TTC549 (cell line): ENCODE measurements at regions not wholly inside any gene's neighbourhood (a gene's known extent, or its start where the extent isn't known, plus 50 kb on each side); places are given as distances from the start of the nearest gene placed in this dataset.

ENCODE experiments used
- FAIRE-seq: peaks from 2 replicates; lab custom pipeline; 2012; peaks lifted over from hg19 to GRCh38; lab: Jason Lieb, UNC

DNA sequence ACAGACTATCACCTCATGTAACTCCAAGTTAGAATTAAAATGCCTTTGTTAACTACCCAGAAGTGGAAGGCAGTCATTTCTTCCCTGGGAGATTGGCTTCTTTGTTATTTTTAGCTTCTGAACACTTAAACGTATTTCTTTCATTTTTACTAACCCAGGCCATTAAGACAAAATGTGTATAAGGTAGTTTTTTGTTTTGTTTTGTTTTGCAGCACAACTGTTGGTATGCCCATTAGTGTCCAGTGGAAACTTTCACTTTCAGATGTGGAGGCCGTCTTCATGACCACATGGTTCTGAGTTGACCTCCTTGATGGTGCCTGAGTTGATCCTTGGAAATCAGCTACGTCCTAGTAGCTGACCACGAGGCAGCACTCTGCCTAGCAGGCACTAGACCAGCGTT lies 264.6 kb upstream of the ZNF608 start:
- FAIRE-seq = no peak

DNA sequence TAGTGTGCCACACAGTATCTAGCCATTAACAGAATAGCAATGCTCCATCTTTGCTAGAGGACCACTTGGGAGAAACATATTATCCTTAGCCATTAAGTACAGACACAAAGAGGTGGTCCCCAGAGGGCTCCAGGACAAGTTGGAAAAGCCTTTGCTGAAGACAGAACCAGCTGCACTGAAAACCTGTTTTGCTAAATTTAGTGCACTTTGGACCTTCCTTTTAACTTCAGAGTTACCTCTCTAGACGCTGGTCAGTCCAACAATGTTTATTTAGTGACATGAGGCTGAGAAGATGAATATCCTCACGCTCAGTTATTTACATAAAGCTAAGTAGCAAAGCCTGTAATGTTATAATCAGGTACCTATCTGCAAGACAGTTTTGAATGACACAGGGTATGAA lies 265.0 kb upstream of the ZNF608 start:
- FAIRE-seq = no peak

DNA sequence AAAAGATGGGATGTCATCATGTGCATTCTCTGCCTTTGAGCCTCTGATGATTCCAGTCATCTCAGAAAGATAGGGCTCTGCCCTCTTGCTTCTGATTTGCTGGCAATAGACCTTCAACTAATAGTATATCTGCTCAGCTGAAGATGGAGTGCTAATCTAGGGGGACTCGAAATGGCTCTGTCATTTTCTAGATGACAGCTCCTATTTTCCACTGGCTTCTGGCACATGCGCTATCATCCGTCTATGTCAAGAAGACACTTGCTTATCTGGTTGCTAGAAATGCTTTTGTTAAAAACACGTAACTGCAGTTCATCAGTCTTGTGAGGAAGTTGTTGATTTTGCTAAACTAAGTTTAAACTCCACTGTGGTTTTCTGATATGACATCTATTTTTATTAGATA lies 265.5 kb upstream of the ZNF608 start:
- no peak for FAIRE-seq

DNA sequence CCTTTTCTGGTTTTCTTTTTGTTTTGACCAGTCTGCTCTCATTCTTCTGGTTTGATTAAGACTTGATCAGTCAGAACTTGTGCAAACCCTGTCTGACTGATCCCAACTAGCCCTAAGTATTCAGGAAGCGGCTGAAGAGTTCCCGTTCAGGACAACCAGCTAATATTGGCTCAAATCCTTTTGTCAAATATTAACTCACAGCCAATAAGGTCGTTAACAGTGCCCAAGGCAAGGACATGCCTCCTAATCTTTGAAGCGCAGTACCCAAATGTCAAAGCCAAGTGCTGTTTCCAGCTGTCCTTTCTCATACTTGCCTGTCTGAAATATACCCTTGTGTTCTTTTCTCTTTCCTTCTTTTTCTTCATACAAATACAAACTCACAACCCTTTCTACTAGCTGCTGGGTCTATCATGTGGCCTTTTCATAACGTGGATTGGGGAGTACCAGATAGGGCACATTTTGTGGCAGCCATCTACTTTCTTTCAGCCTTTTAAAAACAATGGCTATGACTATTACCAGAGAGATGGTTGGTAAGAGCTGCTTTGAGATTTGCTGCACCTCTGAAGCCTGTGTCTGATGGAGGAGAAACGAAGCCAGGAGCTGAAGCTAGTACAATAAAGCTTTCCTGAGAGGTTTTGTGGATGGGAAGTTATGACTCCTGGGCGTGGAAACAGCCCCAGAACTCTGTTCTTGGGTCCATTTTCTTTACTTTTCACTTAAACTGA lies 266.4 kb upstream of the ZNF608 start:
- no peak for FAIRE-seq

DNA sequence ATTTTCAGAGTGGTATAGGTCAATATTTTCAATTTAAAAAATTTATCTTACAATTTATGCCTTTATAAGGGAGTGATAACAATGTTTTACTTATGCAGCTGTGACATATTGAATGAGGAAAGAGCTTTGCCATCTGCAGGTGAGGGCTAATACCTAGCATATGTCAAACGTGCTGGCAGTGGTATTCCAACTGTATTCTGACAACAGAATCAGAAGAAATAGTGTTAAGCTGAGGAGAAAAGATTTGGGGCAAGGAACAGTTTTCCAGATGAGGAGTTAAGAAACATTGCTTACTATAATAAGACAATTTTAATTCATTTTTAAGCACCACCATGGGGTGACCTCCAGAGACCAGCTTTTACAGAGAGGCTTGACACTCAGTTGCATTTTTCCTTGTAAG lies 267.8 kb upstream of the ZNF608 start:
- FAIRE-seq = no peak

DNA sequence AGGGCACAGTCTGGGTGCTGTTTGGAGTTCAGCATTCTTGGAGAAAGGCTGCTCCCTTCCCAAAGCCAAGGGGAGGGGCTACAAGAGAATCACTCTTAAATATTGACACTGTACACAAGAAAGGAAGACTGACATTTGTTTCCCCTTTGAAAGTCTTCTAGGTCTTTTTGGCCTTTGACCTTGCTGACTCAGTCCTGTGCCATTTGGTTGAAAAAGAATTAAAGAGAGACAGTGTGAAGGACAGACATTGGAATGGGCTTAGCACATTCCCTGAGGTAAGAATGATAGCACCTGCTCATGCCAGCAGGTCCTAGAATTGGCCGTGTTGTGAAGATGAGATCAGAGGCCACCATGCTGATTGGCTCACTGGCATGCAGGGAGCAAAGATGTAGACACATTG lies 271.4 kb upstream of the ZNF608 start:
- FAIRE-seq = no peak

DNA sequence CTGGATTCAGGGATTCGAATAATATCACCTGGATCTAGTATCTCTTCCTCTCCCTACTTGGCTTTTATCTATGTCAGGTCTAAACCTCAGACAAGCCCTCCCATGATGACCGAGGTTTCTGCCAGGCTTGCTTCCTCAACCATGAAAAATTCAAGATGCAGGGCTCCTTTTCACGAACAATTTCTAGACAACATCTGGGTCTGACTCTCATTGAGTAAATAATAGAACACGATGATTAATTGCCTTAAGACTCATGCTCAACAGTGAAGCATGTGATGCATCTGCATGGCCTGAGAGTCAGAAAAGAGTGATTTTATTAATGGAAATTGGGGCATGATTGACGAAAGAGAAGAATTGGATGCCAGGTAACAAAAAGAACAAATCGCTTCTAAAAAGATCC lies 277.2 kb upstream of the ZNF608 start:
- FAIRE-seq = no peak

DNA sequence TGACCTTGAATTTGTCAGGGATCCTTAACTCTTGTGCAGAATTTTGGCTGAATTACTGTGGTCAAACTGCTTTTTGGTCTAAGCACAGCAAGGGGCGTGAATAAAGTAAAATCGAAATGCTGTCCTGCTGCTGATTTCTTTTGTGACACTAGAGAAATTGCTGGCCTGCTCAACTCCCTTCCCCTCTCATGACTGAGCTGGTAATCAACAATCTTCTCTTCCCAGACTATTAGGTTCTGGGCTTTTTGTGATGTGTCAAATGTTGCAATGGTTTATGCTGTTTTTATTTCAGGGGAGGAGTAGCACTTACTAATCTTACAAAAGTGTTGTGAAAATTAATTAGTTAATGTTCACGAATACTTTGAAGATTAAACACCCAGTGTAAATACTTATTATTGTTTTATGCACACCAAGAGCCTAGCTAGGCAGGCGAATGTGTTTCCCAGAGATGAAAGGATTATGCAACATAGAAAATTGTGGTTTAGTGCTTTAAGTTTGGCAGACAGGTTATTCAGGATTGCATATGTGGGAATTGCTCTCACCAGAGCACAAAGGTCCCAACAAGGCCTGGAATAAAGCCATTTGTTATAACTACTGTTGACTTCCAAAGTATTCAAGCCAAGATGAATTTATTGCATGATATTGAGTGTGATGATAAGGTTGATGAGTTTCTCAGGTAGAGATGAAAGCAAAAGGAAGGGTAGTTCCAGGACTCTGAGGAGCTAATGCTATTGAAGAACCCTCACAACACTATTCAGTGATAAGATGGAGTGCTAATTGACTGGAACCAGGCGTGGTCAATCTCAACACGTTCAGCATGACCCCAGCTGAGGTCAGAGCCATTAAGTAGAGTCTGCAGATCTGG lies 280.7 kb upstream of the ZNF608 start:
- no peak for FAIRE-seq

DNA sequence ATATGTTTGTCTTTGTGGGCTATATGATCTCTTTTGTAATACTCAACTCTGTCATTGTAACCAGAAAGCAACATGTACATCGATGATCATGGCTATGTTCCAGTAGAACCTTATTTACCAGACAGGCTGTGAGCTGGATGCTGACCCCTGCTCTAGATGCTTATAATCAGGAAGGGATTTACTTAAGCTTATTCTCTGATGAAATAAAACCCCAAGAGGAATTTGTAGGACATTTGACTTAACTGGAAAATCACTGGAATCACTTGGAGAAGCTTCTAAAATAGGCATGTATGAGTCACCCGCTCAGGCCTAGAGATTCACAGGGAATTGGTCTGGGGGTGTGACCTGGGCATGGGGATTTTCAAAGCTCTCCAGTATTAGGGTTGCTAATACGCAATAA lies 285.8 kb upstream of the ZNF608 start:
- no peak for FAIRE-seq

DNA sequence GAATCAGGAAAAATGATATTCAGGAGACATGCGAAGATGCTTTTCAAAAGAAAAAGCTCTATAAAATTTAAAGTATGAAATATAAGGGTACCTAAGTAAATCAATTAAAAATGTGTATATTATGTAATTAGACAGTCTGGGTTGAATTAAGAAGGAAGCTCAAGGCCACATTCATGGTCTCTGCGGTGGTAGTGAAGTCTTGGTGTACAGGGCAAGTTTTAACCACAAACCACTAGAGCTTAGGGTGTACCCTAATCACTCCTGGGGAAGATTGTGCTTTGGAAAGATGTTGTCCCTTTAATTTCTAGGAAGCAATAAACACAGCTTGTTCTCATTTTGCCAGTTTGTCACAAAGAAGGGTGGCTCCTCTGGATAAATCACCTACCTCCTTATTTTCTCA lies 287.2 kb upstream of the ZNF608 start:
- FAIRE-seq = no peak

DNA sequence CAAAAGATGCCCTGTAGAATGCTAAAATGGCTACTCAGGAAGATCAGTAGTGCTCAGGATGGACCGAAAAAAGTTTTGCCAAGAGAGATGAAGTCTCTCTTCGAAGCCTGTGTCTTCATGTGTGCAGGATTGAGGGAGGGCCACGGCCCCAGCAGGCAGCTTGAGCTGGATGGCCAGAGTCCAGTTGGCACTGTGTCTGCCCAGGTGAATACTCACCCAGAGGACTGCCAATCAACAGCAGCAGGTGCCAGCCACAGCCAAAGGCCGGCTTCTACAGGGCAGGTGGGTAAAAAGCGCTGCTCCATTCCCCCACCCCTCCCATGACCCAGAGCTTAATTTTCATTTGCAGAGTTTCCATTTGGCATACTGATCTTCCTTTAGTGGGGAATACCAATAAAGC lies 287.9 kb upstream of the ZNF608 start:
- FAIRE-seq = no peak

DNA sequence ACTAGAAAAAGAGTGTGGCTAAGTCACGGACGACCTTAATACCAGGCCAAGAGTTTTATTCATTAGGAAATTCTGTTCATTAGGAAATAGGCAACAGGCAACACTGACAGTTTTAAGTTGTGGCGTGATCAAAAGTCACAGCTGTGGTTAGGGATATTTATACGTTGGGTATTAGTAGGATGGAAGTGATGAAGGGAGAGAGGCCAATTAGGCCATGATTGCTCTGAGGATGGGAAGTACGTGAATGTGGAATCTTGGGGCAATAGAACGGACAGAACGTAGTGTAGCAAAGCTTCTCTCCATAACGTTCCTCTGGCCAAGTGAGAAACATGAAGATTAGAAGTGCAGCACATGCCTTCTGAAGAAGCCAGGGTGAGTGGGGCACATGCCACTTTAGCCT lies 290.1 kb upstream of the ZNF608 start:
- no peak for FAIRE-seq

DNA sequence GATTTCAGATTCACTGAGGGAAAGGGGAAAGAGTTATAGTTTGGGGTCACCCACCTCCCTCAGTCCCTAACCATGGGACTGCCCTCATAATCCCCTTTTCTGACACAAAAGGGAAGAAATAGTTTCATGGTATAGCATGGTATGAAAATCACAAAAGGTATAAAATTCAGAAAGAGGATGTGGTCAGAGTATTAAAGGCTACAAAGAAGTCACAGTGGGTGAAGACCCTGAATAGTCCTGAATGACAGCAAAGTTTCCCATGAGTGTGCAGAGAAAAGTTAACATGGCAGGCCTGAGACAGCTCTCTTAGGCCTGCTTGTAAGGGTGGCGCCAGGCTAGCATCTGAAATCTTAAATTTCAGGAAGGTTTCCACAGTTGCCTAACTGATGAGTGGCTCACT lies 290.6 kb upstream of the ZNF608 start:
- no peak for FAIRE-seq

DNA sequence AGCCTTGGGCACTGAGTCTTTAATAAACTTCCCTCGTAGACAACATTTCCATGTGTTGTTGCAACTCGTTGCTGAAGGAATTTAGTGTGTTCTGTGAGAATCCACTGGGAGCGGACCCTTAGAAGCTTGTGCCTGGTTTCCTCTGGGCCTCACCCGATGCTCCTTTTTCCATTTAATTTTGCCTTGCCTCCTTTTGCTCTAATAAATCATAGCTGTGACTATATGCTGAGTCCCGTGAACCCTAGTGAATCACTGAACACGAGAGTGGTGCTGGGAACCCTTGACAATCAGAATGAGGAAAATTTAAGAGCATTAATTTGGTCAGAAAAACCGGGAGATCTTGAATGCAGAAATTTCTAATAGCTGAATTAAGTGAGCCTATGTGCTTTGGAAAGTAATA lies 291.1 kb upstream of the ZNF608 start:
- FAIRE-seq = no peak

DNA sequence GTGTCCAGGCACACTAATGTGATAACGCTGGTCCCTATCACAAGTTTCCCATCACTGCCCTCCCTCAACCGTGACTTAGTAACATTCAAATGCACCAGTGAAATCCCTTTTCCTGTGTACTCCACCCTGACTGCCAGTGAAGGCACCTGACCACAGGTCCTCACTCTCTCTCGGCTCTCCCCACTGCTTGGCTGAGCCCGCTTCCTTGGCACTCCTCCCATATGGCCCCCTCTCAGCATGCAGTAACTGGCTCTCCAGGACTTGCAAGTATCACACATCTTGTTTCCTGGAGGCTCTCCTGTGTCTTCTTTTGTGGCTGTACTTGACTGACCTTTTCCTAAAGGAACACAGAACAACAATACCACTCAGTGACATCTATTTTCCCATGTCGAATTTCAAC lies 292.0 kb upstream of the ZNF608 start:
- no peak for FAIRE-seq

DNA sequence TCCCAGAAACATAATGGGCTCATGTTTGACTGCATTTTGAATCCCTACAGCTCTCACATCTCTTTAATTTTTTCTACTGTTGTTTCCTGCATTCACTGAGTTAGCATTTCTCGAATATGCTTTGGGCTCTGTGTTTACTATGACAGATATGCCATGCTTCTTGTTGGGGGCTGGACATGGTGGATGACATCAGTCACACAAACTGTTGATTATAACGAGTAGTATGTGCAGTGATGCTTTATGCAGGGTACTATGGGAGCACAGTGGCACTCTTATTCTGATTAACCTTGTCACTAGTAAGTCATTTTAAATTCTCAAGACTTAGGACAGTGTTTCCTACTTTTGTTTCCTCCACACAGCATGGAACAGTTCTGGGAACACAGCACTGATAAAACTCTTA lies 295.4 kb upstream of the ZNF608 start:
- FAIRE-seq = no peak

DNA sequence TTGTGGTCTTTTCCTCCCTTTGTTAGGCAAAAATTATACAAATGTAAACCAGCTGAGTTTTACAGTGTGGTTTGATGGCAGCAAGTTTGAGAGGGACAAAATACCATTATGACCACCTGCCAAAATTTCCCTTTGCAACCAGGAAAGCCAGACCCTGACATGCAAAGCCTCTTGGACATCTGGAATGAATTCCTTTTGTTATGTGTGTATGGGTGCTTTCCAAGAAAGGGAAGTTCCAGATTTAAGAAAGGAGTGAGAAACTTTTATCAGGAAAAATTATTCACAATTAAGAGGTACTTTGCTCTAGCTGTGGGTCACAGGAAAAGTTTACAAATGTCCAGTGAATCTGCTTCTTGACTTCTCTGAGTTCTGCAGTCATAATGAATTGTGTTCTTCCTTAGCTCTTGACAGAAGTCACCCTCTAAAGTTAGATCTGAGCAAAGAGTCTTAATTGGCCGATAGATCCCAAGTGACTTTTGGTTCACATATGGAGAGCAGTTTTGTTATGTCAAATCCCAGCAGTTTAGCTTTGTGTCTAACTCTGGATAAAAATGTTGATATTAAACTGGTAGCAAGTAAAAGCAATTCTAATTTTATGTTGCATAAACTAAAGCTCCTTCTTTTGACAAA lies 295.9 kb upstream of the ZNF608 start:
- FAIRE-seq = no peak

DNA sequence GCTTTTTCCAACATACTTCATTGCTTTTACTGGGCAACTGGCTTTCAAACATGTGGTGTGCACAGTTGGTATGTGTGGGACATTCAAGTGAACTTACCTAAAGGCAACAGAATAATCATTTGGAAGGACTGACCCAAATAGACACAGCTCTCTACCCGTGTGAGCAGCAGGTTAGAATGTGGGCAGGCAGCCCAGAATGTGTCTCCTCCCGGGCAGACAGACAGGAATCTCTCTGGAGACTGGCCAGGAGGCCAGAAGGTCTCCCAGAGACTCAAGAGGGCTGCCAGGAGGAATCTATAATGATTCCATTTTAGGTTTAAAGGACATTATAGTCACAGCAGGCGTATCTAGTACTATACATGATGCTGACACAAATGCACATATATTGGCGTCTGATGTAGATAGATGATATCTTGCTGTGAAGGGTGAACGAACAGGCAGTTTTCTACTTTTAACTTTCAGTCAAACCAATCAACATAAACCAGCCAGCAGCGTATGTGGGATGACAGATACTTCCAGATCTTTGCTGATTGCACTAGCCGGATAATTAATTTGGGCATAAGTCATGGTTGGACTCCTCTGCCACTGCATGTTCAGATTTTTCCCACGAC lies 297.4 kb upstream of the ZNF608 start:
- FAIRE-seq = no peak

DNA sequence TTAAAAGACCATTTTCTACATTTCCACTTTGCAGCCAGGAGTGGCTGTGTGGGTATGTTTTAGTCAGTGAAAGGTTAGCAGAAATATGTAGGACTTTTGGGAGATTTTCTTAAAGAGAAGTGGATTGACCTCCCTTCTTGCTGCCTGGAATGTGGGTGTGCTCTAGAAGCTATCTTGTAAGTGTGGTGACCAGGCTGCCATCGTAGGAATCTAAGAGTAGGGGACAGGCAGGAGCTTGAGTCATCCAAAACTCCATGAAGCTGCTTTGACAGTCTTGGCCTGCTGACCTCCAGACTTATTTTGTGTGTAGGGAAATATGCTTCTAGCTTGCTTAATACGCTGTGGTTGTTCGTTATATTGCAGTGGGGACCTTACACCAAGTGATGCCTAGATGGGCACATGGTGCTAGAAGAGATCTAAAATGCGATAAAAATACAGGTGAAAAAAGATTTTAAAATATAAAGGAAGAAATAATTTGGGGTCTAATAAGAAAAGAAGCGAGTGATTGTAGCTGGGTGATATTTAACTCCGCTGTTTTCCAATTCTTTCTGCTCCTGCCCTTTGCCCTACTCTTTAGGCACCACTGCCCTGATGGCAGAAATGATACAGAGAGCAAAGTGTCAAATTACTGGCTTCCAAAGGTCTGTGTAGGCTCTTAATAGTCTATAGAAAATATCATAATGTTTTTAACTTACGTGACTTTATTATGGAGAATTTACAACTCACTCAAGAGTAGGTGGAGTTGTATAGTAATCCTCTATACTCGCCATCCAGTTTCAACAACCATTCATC lies 298.2 kb upstream of the ZNF608 start:
- FAIRE-seq = no peak

DNA sequence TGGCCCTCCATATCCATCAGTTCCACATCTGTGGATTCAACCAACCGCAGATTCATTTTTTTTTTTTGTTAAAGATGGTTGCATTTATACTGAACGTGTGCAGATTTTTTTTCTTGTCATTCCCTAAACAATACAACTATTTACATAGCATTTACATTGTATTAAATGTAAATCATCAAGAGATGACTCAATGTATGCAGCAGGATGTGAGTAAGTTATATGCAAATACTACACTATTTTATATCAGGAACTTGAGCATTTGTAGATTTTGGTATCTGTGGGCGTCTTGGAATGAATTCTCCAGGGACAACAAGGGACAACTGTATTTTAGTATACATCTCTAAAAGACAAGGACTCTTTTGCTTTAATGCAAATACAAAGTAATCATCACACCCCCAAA lies 299.2 kb upstream of the ZNF608 start:
- FAIRE-seq = no peak

DNA sequence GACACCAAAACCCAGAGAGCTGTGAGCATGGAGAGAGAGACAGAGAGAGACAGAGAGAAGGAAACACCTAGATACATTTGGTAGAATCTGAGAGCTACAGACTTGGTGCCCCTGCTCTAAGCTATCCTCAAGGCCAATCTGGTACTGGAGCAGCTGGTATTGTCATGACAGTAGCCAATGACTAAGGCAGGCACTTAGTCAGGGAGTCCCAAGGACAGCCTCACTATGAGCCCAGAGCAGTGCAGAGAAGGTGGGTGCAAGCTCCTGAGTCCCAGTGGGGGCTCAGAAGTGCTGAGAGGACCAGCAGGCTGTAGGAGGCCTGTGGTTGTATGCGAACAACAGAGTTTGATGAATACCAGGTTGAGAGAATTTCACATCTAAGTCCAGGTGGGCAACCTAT lies 300.4 kb upstream of the ZNF608 start:
- FAIRE-seq = no peak

DNA sequence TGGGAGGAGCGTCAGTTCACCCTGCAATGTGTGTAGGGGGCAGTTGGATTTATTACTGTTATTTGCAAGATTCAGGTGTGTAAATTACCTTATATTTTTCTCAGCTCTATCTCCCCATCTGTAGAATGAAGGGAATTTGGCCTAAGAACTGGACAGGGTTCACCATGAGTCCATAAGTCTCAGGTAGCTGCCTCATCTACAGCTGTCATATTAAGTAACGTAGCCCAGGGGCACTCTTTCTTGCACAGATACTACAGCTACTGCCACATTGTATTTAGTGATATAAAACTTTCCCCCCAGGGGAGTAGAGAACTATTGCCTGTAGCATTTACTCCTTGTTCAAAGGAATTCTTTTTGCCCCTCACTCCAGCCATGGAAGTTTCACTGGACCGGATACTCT lies 301.4 kb upstream of the ZNF608 start:
- no peak for FAIRE-seq
